GM19023 (cell line): ENCODE measurements at regions not wholly inside any gene's neighbourhood (a gene's known extent, or its start where the extent isn't known, plus 50 kb on each side); places are given as distances from the start of the nearest gene placed in this dataset.

Experiments used
- ATAC-seq: cut with Tn5 transposase; IDR thresholded peaks from one replicate; pipeline ENCODE4 v1.9.1; 2021; ENCODE audit warnings: mild to moderate bottlenecking, moderate library complexity; ENCODE audit not compliant: unreplicated experiment

DNA sequence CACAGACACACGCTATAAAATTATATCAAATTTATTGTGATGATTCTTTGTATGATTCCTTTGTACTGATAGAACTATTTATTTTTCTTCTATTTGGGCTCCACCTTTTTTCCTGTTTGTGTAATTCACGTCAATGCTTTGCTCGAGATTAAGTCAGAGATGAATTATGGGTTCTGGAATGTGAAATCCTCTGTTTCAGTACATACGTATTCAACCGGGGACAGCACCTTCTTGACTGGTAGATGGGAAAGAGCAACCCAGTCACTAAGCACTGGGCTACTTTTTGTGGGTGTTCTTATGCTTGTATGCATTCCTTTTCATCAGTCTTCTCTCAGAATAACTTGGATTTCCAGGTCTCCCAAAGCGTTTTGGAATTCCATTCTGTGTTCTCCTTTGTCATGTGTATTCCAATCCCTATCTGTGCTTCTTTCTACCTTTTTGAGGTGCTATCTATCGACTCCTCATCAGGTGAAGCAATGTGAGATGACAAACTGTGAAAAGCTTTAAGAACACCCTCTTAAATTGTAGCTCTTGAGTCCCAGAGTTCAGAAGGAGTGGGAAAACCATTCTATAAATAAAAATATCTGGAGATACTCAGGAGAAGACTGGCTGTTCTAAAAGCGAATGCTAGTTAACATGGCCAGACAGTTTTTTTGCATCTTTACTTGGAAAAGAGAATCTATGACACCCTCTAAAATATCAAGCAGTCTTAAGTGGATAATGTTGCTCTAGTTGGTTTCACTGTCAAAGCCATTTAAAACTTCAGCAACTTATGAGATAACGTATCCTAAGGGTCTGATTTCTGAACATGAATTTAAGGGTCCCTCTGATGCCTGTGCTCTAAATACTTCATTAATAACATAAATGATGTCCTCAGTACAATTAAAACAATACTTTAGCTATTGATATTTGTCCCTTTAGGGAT lies 197.7 kb upstream of the PREP start:
- ATAC-seq = no peak

DNA sequence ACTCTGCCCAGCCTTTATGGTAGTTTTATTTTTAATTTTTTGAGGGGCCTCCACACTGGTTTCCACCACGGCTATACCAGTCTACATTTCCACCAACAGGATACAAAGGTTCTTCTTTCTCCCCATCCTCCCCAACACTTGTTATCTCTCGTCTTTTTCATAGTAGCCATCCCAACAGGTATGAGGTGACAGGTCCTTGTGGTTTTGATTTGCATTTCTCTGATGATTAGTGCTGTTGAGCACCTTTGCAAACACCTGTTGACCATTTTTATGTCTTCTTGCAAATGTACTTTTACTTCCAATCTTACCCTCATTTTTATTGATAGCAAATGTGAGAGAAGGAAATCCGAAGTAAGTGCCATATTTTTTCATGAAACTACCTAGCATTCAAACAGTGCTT lies 195.4 kb upstream of the PREP start:
- no peak for ATAC-seq

DNA sequence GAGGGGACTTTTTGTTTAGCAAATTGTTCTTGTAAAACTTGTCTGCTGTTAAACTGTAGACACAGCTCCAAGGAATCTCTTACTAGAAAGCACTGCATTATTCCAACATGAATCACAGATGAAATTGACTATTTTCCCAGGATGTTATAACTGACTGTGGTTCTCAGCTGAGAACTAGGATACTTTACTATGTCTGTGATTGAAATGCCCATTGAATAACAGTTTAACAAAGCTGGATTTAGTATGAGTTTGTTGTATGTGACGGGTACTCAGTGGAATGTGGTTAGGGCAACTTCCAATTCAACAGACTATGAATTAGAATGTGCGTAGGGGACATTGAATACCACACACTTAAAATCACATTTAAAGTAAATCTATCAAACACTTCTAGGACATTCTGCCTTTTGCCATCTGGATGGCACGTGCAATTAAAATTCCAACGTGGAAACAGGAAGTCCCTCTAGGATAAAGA lies 193.4 kb upstream of the PREP start:
- ATAC-seq = no peak

DNA sequence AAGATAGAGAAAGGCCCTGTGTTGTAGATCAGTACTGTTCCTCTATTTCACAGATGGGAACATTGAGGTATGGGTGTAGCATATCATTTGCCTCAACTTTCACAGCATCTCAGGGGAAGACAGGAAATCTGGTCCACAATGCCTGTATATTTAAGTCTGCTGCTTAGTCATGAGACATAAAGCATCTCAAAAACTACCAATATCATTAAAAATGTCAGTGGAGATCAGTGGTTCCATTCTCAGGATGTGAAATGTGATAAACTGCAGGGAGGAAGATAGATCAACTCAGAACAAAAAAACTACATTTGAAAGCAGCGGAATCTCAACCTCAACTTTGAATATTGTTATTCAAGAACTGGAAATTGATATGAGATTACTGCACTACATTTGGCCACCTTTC lies 192.9 kb upstream of the PREP start:
- ATAC-seq = no peak

DNA sequence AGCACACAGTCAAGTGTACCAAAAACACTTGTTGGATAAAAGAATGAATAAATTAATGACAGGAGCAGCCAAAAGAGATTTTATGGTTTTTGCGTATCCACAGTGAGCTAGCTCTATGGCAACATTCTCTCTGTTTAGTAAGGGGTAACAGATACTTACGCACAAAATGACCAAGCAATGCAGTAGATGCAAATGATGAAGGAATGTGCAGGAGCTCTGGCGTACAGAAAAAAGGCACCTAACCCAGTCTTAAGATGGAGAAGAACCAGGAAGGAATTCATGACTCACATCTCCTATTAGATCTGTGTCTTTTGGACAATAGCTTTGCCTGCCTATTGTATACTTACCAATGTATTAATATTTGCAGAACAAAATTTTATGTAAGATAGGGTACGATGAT lies 191.9 kb upstream of the PREP start:
- no peak for ATAC-seq

DNA sequence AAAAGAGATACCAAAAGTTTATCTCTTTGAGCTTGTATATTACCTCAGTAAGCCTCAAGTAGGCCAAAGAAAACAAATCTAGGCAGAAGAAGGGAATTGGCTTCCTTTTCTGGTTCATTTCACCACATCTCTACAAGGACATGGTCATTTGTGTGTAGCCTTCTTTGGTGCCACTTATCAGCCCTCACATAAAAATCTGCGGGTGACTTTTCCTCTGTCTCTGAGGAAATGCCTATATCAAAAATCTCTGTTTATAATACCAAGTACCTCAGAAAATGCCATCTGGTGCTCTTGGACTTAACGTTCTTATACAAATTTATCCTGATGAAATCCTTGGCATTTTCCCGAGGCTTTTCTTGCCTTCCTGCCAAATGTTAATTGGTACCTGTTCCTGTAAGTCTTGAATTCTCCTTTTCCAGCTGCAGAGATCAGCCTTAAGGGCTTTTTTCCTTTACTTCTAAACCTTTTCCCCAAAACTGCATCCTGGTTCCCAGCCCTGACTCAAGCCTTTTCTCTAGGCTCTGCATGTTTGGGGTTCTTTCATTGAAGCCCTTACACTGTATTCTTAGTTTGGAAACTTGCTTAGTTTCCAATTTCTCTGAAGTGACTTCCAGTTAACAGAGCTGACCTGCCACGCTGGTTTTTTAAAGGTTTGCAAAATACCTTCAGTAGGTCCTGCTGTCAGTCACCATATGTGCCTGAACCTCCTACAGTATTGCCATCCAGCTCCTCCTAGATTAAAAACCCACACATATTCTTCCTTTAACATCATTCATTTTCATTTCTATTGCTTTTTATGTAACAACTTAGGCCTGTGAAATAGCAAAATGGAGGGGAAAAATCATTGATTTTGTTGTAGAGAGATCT lies 191.2 kb upstream of the PREP start:
- no peak for ATAC-seq

- no peak for ATAC-seq
Measured at GRCh38 chr6:105593056-105593690, 190.3 kb upstream of the PREP start.

GRCh38 chr6:105592329-105592728 lies 189.4 kb upstream of the PREP start:
- no peak for ATAC-seq

- peak; percentile 97 for ATAC-seq
Measured at GRCh38 chr6:105591053-105591452, 188.2 kb upstream of the PREP start.

- no peak for ATAC-seq
Measured at GRCh38 chr6:105588123-105588710, 185.3 kb upstream of the PREP start.

DNA sequence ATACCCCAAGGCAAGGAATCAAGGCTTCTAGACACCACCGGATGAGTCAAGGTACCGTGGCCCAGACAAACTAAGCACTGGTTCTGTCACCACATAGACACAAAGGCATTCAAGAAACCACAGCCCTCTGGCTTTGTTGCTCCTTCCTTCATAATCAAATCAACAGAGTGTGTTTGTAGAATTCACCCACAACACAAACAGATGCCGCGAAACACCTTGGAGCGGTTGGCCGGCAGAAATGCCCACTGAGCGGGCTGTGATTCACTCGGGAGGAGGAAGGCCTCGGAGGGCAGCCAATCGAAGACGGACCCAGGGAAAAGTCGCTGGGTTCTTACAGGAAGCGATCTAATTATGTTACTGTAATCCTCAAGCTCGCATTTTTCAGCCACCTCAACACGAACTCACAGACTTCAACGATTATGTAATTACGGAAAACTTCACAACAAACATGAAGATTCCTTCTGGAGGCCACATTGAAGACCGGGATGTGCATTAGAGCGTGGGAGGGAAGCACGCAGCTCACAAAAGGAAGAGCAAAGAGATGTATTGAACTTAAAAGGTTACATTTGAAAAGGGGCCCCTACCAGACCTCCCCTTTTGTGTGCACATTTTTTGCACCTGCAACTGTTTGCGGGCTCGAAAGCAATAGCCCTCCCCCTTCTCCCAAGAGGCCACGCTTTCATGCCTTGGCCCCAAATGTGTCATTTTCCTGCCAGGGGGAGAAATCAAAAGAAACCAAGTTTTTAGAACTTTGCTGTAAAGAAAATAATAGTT lies 184.7 kb upstream of the PREP start:
- ATAC-seq = no peak

DNA sequence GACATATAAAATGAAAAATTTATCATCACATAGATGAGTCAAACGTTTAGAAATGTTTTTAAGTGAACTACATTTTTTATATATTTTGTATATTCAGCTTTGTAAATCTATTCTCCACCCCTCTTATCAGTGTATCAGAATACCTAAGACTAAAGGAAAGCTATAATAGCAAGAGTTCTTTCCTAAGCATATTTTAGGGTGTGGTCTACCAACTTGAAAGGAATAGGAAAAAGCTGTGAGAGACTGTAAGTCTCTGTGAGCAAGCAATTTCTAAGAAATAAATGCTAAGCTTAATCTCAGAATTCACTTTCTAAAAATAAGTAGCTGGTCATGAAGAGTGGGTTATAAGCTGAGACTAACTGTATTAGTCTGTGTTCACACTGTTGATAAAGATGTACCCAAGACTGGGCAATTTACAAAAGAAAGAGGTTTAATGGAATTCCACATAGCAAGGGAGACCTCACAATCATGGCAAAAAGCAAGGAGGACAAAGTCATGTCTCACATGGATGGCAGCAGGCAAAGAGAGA lies 175.4 kb upstream of the PREP start:
- no peak for ATAC-seq

DNA sequence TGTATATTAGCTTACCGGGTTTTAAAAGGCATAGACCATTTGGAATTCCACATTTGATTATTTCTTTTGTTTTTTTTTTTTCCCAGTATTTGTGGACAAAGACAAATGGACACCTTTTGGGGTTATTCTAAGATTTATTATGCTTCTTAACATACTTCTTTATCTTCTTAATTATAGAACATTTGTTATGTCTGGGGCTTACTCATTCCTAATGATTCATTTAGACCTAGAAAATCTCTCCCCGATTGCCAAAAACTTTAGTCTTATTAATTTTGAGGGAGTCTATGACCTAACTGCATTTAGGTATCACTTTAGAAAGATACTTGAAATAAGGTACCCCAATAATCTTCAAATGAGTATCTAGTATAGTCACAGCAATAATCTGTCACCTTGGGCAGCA lies 170.7 kb upstream of the PREP start:
- ATAC-seq = no peak

DNA sequence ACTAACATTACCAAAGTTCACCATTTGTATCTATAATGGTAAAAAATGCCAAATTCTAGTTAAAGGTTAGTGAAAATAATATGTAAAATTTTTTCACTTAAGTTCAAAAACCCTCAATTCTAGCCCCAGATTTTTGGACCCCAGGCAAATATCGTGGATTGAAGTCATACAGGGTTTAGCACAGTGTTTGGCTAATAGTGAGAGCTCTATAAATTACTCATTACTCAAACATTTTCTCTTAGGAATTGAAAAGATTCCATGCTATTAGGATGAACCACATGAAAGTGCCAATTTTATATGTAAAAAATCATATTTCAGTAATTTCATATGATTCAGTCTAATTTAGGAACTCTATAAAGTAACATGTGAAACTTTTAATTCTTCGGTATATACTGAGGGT lies 170.3 kb upstream of the PREP start:
- ATAC-seq = no peak

DNA sequence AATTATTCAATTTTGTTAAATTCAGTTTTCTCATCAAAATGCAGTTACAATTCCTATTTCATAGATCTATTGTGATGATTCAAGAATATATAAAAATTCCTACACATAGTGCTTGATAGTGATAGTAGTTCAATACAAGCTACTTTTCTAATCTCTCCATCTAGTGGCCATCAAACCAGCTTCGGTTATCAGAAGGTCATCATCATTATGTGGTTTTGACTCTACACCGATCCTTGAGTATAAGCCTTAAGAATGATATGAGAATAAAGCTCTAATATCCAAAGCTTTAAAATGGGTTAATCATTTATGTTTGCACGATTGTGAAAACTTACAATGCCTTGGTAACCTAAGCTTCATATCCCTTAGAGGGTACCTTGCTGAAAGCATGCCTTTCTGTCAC lies 167.5 kb upstream of the PREP start:
- ATAC-seq = no peak

DNA sequence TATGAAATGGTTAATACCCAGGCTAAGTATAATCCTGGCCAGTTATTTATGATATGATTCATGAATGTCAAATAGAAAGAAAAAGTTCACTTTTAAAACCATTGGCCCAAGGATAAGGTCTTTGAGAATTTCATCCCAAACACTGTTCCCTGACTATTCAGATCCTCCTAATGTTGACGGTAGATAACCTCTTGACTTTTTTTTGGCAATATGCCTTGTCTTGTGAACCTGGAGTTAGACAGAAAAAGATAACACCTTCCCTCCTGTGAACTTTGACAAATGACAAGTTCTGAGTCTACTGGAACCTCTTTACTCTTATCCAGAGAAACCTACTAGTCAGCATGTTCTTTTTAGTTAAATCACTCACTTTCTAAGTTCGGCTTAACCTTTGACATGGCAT lies 166.8 kb upstream of the PREP start:
- no peak for ATAC-seq

DNA sequence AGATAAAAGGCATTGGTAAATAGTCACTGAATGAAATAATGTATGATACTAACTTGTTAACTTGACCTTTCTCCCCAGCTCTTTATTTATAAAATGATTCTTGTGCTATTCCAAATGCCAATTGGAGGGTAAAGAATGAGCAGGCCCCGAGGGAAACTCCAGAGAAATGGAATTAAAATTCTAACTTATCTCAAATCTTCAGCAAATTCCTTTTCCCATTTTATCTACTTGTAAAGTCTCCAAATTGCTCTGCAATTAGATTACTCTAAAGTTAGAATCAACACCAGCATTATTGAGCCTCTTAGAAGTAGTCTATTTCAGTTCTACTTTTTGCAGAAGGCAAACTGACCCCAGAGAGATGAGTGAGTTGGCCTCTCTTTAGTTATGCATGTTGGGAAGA lies 165.9 kb upstream of the PREP start:
- ATAC-seq = no peak

DNA sequence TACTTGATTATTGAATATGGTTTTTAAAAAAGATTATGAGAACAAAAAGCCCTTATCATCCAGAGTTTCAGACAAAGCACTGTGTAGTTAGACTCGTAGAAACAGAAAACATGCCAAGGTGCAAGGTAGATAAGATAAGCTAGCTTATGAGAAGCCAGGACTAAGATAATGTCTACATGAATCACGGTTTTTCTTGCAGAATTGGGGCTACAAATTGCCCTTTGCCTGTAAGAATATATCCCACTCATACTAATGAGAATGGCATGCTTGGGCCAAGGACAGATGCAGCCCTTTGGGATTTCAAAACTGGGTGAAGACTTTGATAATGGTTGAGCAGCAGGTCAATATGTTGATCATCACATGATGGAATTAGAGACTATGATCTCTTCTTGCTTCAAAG lies 165.3 kb upstream of the PREP start:
- no peak for ATAC-seq

DNA sequence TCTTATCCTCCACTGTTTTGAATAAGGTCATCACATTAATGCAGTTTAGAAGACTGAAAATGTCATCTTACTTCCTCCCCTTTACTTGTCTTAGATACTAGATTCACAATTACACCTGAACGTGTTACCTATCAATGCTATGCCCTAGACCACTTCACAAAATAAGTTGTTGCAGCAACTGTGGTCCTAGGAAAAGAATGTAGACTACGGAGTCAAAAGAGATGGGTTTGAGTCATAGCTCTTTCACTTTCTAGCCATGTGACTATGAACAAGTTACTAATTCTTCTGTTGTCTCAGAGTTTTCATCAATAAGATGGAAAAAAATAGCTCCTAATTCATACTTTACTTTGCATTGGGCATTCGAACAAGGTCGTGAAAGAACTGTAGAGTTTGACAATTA lies 164.3 kb upstream of the PREP start:
- no peak for ATAC-seq

DNA sequence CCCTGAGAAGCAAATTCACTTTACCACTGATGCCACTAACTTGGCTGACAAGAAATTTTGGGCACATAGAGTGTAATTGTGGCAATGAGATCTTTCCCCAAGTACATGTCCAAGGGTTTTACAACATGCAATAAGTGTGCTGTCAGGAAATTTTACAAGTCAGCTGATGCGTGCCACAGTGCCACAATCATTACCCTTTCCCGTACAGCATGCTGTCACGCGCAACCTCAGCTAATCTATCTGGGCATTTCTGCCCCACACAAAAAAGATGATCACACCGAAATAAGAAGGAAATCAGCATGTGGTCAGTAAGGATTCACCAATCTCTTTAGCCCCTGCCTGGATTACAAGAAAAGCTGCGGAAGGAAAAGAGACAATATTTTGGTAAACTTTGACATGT lies 163.6 kb upstream of the PREP start:
- no peak for ATAC-seq
